ENCODE measurements at regions not wholly inside any gene's neighbourhood (a gene's known extent, or its start where the extent isn't known, plus 50 kb on each side); places are given as distances from the start of the nearest gene placed in this dataset.

DNA sequence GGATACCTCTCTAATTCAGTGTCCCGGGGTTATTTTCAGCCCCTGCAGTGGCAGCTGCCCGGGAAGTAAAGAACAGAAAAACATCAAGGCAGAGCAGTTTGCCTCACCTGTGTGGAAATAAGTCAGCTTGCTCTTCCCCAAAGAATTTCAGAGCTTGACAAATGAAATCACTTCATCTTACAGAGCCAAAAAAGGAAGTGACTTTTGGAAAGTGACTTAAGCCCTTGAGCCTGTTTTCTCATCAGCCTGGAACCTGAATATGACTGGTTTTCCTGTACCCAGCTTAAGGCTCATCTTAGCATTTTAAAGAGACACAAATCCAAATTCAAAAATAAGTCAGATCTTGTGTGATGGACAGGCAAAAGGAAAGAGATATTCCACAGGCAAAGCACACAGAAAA is 211.6 kb downstream of the RCHY1 start:
- TF ChIP-seq, protein P1, sequence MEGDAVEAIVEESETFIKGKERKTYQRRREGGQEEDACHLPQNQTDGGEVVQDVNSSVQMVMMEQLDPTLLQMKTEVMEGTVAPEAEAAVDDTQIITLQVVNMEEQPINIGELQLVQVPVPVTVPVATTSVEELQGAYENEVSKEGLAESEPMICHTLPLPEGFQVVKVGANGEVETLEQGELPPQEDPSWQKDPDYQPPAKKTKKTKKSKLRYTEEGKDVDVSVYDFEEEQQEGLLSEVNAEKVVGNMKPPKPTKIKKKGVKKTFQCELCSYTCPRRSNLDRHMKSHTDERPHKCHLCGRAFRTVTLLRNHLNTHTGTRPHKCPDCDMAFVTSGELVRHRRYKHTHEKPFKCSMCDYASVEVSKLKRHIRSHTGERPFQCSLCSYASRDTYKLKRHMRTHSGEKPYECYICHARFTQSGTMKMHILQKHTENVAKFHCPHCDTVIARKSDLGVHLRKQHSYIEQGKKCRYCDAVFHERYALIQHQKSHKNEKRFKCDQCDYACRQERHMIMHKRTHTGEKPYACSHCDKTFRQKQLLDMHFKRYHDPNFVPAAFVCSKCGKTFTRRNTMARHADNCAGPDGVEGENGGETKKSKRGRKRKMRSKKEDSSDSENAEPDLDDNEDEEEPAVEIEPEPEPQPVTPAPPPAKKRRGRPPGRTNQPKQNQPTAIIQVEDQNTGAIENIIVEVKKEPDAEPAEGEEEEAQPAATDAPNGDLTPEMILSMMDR (IDR thresholded peaks at IDR 0.05): no peak
- TF ChIP-seq POLR2A (IDR thresholded peaks at IDR 0.05): no peak
